ENCODE measurements at regions not wholly inside any gene's neighbourhood (a gene's known extent, or its start where the extent isn't known, plus 50 kb on each side); places are given as distances from the start of the nearest gene placed in this dataset.
"Not testable (repeated sequence)": the region's sequence is repeated elsewhere in the genome, so short reads cannot be mapped to it uniquely, and the experiment has no call there.

GRCh38 chr10:26952094-26952493 lies 91.3 kb upstream of the ABI1 start:
- no peaks in the 10 kb centered on the region for H3K27me3 ChIP-seq (ENCODE audit: low read depth, low read length)
- H3K27ac ChIP-seq (ENCODE audit: low read length), result no peak overlapping the region
- H3K4me1 ChIP-seq (ENCODE audit: control insufficient read depth in 1 of 2, insufficient read depth in 2 of 2, low read length in 2 of 2), result no peaks in the 10 kb centered on the region
- H3K4me3 ChIP-seq (ENCODE audit: low read depth in 1 of 2, low read length in 2 of 2), result no peak overlapping the region
- H3K9me3 ChIP-seq (ENCODE audit: control insufficient read depth in 1 of 2, low read length in 2 of 2), result peaks cover 0 to 8% of the 10 kb centered on the region in 2 donors
- H3K36me3 ChIP-seq (ENCODE audit: control insufficient read depth in 1 of 2, insufficient read depth in 2 of 2, low read length in 2 of 2), result peaks cover 0 to 3% of the 10 kb centered on the region in 2 donors

- Histone ChIP-seq H3K4me3 (ENCODE audit: low read depth in 1 of 2, low read length in 2 of 2) (no peak overlapping the region), H3K4me1 (ENCODE audit: control insufficient read depth in 1 of 2, insufficient read depth in 2 of 2, low read length in 2 of 2) (peaks cover 0 to under 1% of the 10 kb centered on the region in 2 donors), H3K9me3 (ENCODE audit: control insufficient read depth in 1 of 2, low read length in 2 of 2) (peaks cover 0 to 8% of the 10 kb centered on the region in 2 donors), H3K27me3 (ENCODE audit: low read depth, low read length) (no peaks in the 10 kb centered on the region), H3K36me3 (ENCODE audit: control insufficient read depth in 1 of 2, insufficient read depth in 2 of 2, low read length in 2 of 2) (no peaks in the 10 kb centered on the region), H3K27ac (ENCODE audit: low read length) (no peak overlapping the region)
Measured at GRCh38 chr10:26951650-26952049, 90.9 kb upstream of the ABI1 start.

- H3K36me3 ChIP-seq (ENCODE audit: control insufficient read depth in 1 of 2, insufficient read depth in 2 of 2, low read length in 2 of 2), result no peaks in the 10 kb centered on the region
- H3K4me1 ChIP-seq (ENCODE audit: control insufficient read depth in 1 of 2, insufficient read depth in 2 of 2, low read length in 2 of 2), result peaks cover 0 to 8% of the 10 kb centered on the region in 2 donors
- no peaks in the 10 kb centered on the region for H3K27me3 ChIP-seq (ENCODE audit: low read depth, low read length)
- no peak overlapping the region for H3K4me3 ChIP-seq (ENCODE audit: low read depth in 1 of 2, low read length in 2 of 2)
- peaks cover 0 to 8% of the 10 kb centered on the region in 2 donors for H3K9me3 ChIP-seq (ENCODE audit: control insufficient read depth in 1 of 2, low read length in 2 of 2)
- no peak overlapping the region for H3K27ac ChIP-seq (ENCODE audit: low read length)
Measured at GRCh38 chr10:26950934-26951333, 90.2 kb upstream of the ABI1 start.

GRCh38 chr10:26946102-26946811 lies 85.5 kb upstream of the ABI1 start:
- no peaks in the 10 kb centered on the region for H3K36me3 ChIP-seq (ENCODE audit: control insufficient read depth in 1 of 2, insufficient read depth in 2 of 2, low read length in 2 of 2)
- H3K9me3 ChIP-seq (ENCODE audit: control insufficient read depth in 1 of 2, low read length in 2 of 2), result peaks cover 0 to 8% of the 10 kb centered on the region in 2 donors
- H3K4me1 ChIP-seq (ENCODE audit: control insufficient read depth in 1 of 2, insufficient read depth in 2 of 2, low read length in 2 of 2), result peaks cover 0 to 9% of the 10 kb centered on the region in 2 donors
- H3K4me3 ChIP-seq (ENCODE audit: low read depth in 1 of 2, low read length in 2 of 2), result no peak overlapping the region
- no peaks in the 10 kb centered on the region for H3K27me3 ChIP-seq (ENCODE audit: low read depth, low read length)
- no peak overlapping the region for H3K27ac ChIP-seq (ENCODE audit: low read length)

GRCh38 chr10:26944261-26944882 lies 83.6 kb upstream of the ABI1 start:
- no peaks in the 10 kb centered on the region for H3K36me3 ChIP-seq (ENCODE audit: control insufficient read depth in 1 of 2, insufficient read depth in 2 of 2, low read length in 2 of 2)
- peaks cover 0 to 9% of the 10 kb centered on the region in 2 donors for H3K4me1 ChIP-seq (ENCODE audit: control insufficient read depth in 1 of 2, insufficient read depth in 2 of 2, low read length in 2 of 2)
- no peaks in the 10 kb centered on the region for H3K9me3 ChIP-seq (ENCODE audit: control insufficient read depth in 1 of 2, low read length in 2 of 2)
- no peak overlapping the region for H3K4me3 ChIP-seq (ENCODE audit: low read depth in 1 of 2, low read length in 2 of 2)
- H3K27me3 ChIP-seq (ENCODE audit: low read depth, low read length), result no peaks in the 10 kb centered on the region
- no peak overlapping the region for H3K27ac ChIP-seq (ENCODE audit: low read length)

- H3K27me3 ChIP-seq (ENCODE audit: low read depth, low read length), result no peaks in the 10 kb centered on the region
- no peaks in the 10 kb centered on the region for H3K4me1 ChIP-seq (ENCODE audit: control insufficient read depth in 1 of 2, insufficient read depth in 2 of 2, low read length in 2 of 2)
- H3K36me3 ChIP-seq (ENCODE audit: control insufficient read depth in 1 of 2, insufficient read depth in 2 of 2, low read length in 2 of 2), result no peaks in the 10 kb centered on the region
- H3K4me3 ChIP-seq (ENCODE audit: low read depth in 1 of 2, low read length in 2 of 2), result no peak overlapping the region
- H3K27ac ChIP-seq (ENCODE audit: low read length), result no peak overlapping the region
- H3K9me3 ChIP-seq (ENCODE audit: control insufficient read depth in 1 of 2, low read length in 2 of 2), result no peaks in the 10 kb centered on the region
Measured at GRCh38 chr10:26939962-26940354, 79.2 kb upstream of the ABI1 start.

- no peak overlapping the region for H3K27ac ChIP-seq (ENCODE audit: low read length)
- no peaks in the 10 kb centered on the region for H3K9me3 ChIP-seq (ENCODE audit: control insufficient read depth in 1 of 2, low read length in 2 of 2)
- no peaks in the 10 kb centered on the region for H3K27me3 ChIP-seq (ENCODE audit: low read depth, low read length)
- H3K4me3 ChIP-seq (ENCODE audit: low read depth in 1 of 2, low read length in 2 of 2), result no peak overlapping the region
- no peaks in the 10 kb centered on the region for H3K4me1 ChIP-seq (ENCODE audit: control insufficient read depth in 1 of 2, insufficient read depth in 2 of 2, low read length in 2 of 2)
- no peaks in the 10 kb centered on the region for H3K36me3 ChIP-seq (ENCODE audit: control insufficient read depth in 1 of 2, insufficient read depth in 2 of 2, low read length in 2 of 2)
Measured at GRCh38 chr10:26939290-26939961, 78.7 kb upstream of the ABI1 start.

- no peaks in the 10 kb centered on the region for H3K27me3 ChIP-seq (ENCODE audit: low read depth, low read length)
- H3K36me3 ChIP-seq (ENCODE audit: control insufficient read depth in 1 of 2, insufficient read depth in 2 of 2, low read length in 2 of 2), result no peaks in the 10 kb centered on the region
- H3K9me3 ChIP-seq (ENCODE audit: control insufficient read depth in 1 of 2, low read length in 2 of 2), result no peaks in the 10 kb centered on the region
- no peaks in the 10 kb centered on the region for H3K4me1 ChIP-seq (ENCODE audit: control insufficient read depth in 1 of 2, insufficient read depth in 2 of 2, low read length in 2 of 2)
- H3K27ac ChIP-seq (ENCODE audit: low read length), result no peak overlapping the region
- no peak overlapping the region for H3K4me3 ChIP-seq (ENCODE audit: low read depth in 1 of 2, low read length in 2 of 2)
Measured at GRCh38 chr10:26938578-26938977, 77.8 kb upstream of the ABI1 start.

- no peaks in the 10 kb centered on the region for H3K27me3 ChIP-seq (ENCODE audit: low read depth, low read length)
- H3K9me3 ChIP-seq (ENCODE audit: control insufficient read depth in 1 of 2, low read length in 2 of 2), result no peaks in the 10 kb centered on the region
- H3K4me1 ChIP-seq (ENCODE audit: control insufficient read depth in 1 of 2, insufficient read depth in 2 of 2, low read length in 2 of 2), result no peaks in the 10 kb centered on the region
- no peak overlapping the region for H3K27ac ChIP-seq (ENCODE audit: low read length)
- H3K36me3 ChIP-seq (ENCODE audit: control insufficient read depth in 1 of 2, insufficient read depth in 2 of 2, low read length in 2 of 2), result no peaks in the 10 kb centered on the region
- H3K4me3 ChIP-seq (ENCODE audit: low read depth in 1 of 2, low read length in 2 of 2), result no peak overlapping the region
Measured at GRCh38 chr10:26937371-26937770, 76.6 kb upstream of the ABI1 start.

- not testable (repeated sequence) for H3K27ac ChIP-seq (ENCODE audit: low read length); H3K4me1 ChIP-seq (ENCODE audit: control insufficient read depth in 1 of 2, insufficient read depth in 2 of 2, low read length in 2 of 2); H3K4me3 ChIP-seq (ENCODE audit: low read depth in 1 of 2, low read length in 2 of 2); H3K27me3 ChIP-seq (ENCODE audit: low read depth, low read length); H3K9me3 ChIP-seq (ENCODE audit: control insufficient read depth in 1 of 2, low read length in 2 of 2); H3K36me3 ChIP-seq (ENCODE audit: control insufficient read depth in 1 of 2, insufficient read depth in 2 of 2, low read length in 2 of 2)
Measured at GRCh38 chr10:26934190-26934589, 73.4 kb upstream of the ABI1 start.

- Histone ChIP-seq H3K4me3 (ENCODE audit: low read depth in 1 of 2, low read length in 2 of 2) (no peak overlapping the region), H3K9me3 (ENCODE audit: control insufficient read depth in 1 of 2, low read length in 2 of 2) (no peaks in the 10 kb centered on the region), H3K4me1 (ENCODE audit: control insufficient read depth in 1 of 2, insufficient read depth in 2 of 2, low read length in 2 of 2) (no peaks in the 10 kb centered on the region), H3K36me3 (ENCODE audit: control insufficient read depth in 1 of 2, insufficient read depth in 2 of 2, low read length in 2 of 2) (no peaks in the 10 kb centered on the region), H3K27ac (ENCODE audit: low read length) (no peak overlapping the region), H3K27me3 (ENCODE audit: low read depth, low read length) (no peaks in the 10 kb centered on the region)
Measured at GRCh38 chr10:26932576-26932975, 71.8 kb upstream of the ABI1 start.
